ENCODE measurements at regions not wholly inside any gene's neighbourhood (a gene's known extent, or its start where the extent isn't known, plus 50 kb on each side); places are given as distances from the start of the nearest gene placed in this dataset.

- 55 to 86% (median 75%) methylated on average over 3 of the region's 3 CpGs for WGBS, 5 donors
- Histone ChIP-seq H3K9me3 (peaks cover 0 to 4% (median 0%) of the 10 kb centered on the region in 4 donors), H3K4me3 (no peak overlapping the region), H3K27me3 (no peaks in the 10 kb centered on the region), H3K4me1 (no peaks in the 10 kb centered on the region), H3K27ac (no peak overlapping the region), H3K36me3 (no peaks in the 10 kb centered on the region)
- TF ChIP-seq POLR2AphosphoS5 (IDR thresholded peaks at IDR 0.05), result no peak
- no peak for TF ChIP-seq CTCF (IDR thresholded peaks at IDR 0.05)
- no peak for TF ChIP-seq EP300 (IDR thresholded peaks at IDR 0.05)
- no peak for TF ChIP-seq POLR2A (IDR thresholded peaks at IDR 0.05)
- no peak for DNase-seq
- intact Hi-C loops (cut with DNase I; ENCODE audit: low total_unique reads), result no loop called here
Measured at GRCh38 chr7:52271703-52272102, 763.7 kb upstream of the POM121L12 start.

- no peaks in the 10 kb centered on the region for H3K27me3 ChIP-seq
- H3K4me1 ChIP-seq, result no peaks in the 10 kb centered on the region
- H3K36me3 ChIP-seq, result no peaks in the 10 kb centered on the region
- intact Hi-C loops (cut with DNase I; ENCODE audit: low total_unique reads), result no loop called here
- no peak for DNase-seq
- H3K4me3 ChIP-seq, result no peak overlapping the region
- no peak overlapping the region for H3K27ac ChIP-seq
- 42 to 62% (median 61%) methylated on average over 3 of the region's 3 CpGs for WGBS, 5 donors
- H3K9me3 ChIP-seq, result peaks cover 0 to 4% (median 0%) of the 10 kb centered on the region in 4 donors
- TF ChIP-seq EP300 (IDR thresholded peaks at IDR 0.05) (no peak), POLR2A (IDR thresholded peaks at IDR 0.05) (no peak), POLR2AphosphoS5 (IDR thresholded peaks at IDR 0.05) (no peak), CTCF (IDR thresholded peaks at IDR 0.05) (no peak)
Measured at GRCh38 chr7:52270301-52270700, 765.1 kb upstream of the POM121L12 start.

GRCh38 chr7:52269669-52270068, 765.8 kb upstream of the POM121L12 start:
- H3K36me3 ChIP-seq, result no peaks in the 10 kb centered on the region
- TF ChIP-seq POLR2A (IDR thresholded peaks at IDR 0.05), result no peak
- TF ChIP-seq POLR2AphosphoS5 (IDR thresholded peaks at IDR 0.05), result no peak
- TF ChIP-seq EP300 (IDR thresholded peaks at IDR 0.05), result no peak
- no peak for TF ChIP-seq CTCF (IDR thresholded peaks at IDR 0.05)
- peaks cover 0 to 4% (median 0%) of the 10 kb centered on the region in 4 donors for H3K9me3 ChIP-seq
- no peak overlapping the region for H3K27ac ChIP-seq
- no peak for DNase-seq
- WGBS, 5 donors, result 40 to 49% (median 48%) methylated on average over 2 of the region's 2 CpGs
- no peak overlapping the region for H3K4me3 ChIP-seq
- intact Hi-C loops (cut with DNase I; ENCODE audit: low total_unique reads), result no loop called here
- H3K27me3 ChIP-seq, result no peaks in the 10 kb centered on the region
- no peaks in the 10 kb centered on the region for H3K4me1 ChIP-seq

- Histone ChIP-seq H3K4me3 (no peak overlapping the region), H3K4me1 (peaks cover 0 to 3% (median 0%) of the 10 kb centered on the region in 4 donors), H3K27me3 (no peaks in the 10 kb centered on the region), H3K9me3 (no peaks in the 10 kb centered on the region), H3K36me3 (no peaks in the 10 kb centered on the region), H3K27ac (no peak overlapping the region)
- WGBS, 5 donors, result 78 to 84% (median 82%) methylated on average over 6 of the region's 6 CpGs
- no peak for DNase-seq
- no peak for TF ChIP-seq EP300 (IDR thresholded peaks at IDR 0.05)
- TF ChIP-seq CTCF (IDR thresholded peaks at IDR 0.05), result no peak
- TF ChIP-seq POLR2AphosphoS5 (IDR thresholded peaks at IDR 0.05), result no peak
- intact Hi-C loops (cut with DNase I; ENCODE audit: low total_unique reads), result no loop called here
Measured at GRCh38 chr7:52261057-52261456, 774.4 kb upstream of the POM121L12 start.
